CD4-positive, alpha-beta T cell treated with Interleukin-17A for 1 hour (primary cell): ENCODE measurements at regions not wholly inside any gene's neighbourhood (a gene's known extent, or its start where the extent isn't known, plus 50 kb on each side); places are given as distances from the start of the nearest gene placed in this dataset.

Experiments used
- DNase-seq: peaks from one replicate; pipeline ENCODE4 v3.0.0-alpha.2; 2020

DNA sequence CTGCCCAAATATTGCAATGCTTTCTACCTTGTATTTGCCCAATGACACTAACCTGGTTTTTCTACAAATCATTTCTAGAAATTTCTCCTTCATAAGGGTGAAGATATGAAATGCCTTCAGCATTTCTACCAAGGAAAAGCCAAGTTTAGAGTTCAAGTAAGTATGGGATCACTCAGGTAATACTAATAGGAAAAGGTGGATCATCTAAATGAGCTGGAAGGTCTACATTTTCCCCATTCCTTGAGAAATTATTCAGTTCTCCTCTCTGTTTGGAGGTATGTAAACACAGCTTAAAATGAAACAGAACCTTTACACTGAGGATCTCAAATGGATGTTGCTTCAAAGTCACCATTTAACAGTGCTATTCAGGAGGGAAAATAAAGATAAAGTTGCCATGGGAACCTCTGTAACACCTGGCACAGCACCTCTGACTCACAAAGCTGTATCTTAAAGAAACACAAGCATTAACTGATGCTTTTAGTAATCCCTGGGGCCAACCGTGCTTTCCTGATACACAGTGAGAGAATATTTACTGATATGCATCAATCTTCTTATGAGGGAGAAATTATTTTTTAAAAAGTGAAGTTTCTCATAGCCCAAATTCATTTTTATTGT is 161.3 kb downstream of the DRD1 start:
- no peak for DNase-seq

DNA sequence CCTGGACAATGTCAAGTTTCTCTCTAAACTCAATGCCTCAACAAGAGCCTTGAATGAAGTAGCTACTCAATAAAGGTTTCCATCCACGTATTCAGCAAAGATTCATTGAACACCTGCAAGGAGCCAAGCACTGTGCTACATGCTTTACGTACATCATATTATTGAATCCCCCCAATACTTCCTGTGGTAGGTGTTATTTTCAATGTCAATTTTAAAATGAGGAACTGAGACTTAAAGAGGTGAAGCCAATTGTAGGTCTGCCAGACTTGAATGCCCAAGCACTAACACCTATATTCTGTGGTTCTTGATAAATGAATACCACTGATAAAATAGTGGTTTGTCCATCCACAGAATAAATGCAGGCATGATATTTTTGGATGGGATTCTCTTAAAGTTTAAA is 162.3 kb downstream of the DRD1 start:
- DNase-seq: no peak

DNA sequence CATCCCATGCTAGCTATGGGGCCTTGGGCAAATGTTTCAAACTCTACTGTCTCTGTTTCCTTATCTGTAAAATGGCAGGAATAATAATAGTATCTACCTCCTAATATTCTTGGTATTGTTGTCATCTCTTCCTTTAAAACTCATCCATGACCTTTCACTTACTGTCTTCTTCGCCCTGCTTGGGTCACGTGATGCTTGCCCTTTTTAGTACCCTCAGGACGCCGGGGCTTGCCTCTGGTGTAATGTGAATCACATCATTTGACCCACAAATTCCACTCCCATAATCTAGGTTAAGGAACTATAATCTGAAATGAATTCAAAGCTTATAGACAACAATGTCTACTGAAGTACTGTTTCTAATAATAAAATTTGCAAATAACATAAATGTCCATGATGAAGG is 162.7 kb downstream of the DRD1 start:
- no peak for DNase-seq

DNA sequence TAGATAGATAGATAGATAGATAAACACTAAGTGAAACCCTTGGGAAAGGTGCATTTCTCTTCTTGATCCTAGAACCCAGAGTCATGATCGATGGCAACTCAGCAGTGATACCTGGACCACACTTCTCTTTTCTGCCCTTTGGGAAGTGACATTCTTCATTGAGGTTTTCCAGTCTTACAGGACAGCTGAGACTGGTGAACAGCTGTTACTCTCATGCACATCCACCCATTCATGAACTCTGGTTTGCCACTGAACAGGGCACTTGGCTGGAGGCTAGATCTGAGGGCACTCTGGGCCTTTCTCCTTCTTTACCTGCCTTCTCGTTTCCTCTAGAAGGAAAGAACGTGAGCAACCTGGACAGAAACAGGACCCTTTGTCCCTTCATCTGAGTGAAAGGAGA is 164.5 kb downstream of the DRD1 start:
- DNase-seq: no peak

DNA sequence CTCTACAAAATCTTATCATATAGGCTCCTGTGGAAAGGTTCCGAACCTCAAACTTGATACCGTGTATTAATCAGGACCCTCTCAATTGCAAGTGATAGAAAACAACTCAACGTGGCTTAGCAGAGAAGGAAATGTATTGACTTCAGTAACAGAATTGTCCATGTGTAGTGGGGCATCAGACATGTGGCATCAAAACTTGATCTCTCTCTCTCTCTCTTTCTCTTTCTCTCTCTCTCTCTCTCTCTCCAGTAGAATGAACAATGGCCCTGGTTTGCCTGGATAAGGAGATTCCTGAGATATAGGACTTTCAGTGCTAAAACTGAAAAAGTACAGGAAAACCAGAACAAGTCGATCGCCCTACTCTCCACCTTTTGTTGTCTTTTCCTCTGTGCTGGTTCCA is 168.2 kb downstream of the DRD1 start:
- no peak for DNase-seq

DNA sequence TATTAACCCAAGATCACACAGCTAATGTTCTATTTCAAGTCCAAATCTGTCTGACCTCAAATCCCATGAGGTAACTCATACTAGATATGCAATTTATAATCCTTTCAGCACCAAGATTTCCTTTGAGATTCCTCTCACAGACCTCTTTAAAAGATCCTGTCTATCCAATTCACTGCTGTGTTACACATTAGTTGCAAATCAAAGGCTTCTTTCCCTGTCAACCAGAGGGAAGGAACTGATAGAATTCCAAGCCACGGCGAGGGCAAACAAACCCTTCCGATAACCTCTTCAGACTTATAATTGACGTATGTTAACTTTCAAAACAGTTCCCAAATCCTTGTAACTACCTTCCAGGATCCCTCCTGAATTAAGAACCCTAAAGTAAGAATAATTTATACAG is 168.9 kb downstream of the DRD1 start:
- DNase-seq: no peak

DNA sequence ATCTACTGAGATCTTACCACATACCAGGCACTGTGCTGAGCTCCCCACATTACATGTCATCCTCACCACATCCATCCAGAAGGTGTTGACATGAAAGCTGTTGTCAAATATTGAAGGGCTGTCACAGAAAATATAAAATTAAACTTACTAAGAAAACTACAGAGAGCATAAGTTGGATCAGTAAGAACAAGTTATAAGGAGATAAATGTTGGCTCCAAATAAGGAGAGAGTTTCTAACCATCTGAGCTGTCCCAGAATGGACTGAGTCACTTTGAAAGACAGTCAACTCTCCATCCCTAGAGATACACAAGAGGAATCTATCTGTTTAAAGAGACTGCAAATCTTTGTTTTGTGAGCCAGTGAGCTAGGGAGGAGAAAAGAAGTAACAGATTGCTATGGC is 169.8 kb downstream of the DRD1 start:
- DNase-seq: no peak

DNA sequence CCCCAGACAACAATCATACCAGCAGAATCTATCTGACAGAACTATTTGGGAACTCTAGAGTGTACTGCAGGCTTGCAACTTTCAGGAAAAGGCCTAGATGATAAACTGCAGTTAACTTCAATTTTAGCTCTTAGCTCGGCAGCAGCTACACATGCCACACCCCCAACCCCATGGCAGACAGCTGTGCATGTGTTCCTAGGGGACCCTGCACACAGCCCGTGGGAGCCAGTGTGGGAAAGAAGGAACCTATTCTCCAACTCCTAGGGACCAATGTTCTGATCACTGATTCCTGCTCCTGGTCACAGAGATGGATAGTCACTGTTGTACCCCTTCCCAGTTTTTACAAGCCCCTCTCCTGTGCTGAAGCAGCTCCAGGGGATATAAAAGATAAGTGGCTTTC is 179.6 kb downstream of the DRD1 start:
- no peak for DNase-seq

DNA sequence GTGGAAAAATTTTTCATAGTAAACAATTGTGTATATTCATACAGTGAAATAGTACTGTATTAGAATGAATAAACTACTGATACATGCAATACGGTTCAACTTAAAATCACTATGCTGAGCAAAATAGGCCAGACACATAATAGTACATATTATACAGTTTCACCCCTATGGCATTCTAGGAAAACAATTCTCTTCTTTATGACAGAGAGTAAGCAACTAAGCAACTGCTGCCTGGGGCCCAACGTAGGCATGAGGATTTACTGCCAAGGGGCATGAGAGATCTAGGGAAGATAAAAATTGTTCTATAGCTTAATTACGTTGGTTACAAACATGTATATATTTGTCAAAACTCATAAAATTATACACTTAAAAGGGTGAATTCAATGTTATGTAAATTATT is 180.2 kb downstream of the DRD1 start:
- DNase-seq: no peak

DNA sequence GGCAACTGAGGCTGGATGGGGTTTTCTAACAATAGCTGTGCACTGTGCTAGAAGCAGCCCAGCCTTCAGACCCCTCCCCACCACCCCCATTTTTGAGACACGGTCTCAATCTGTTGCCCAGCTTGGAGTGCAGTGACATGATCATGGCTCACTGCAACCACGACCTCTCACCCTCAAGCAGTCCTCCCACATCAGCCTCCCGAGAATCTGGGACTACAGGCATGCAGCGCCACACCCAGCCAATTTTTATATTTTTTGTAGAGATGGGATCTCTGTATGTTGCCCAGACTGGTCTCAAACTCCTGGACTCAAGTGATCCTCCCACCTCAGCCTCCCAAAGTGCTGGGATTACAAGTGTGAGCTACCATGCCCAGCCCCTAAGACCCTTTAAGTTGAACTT is 182.5 kb downstream of the DRD1 start:
- DNase-seq: no peak

DNA sequence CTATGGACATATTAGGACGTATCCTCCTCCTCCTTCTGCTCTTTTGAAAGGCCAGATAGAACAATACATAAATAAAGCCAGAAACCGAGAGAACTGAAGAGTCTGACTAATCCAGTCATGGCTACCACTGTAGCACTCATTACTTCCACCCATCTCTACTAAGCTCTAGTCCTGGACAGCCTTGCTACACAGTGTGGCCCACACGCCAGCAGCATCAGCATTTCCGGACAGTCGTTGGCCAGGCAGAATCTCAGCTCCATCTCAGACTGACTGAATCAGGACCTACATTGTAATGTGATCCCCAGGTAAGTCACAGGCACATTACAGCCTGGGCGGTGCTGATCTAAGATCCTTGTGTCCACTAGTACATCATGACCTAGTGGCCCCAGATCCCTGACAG is 182.9 kb downstream of the DRD1 start:
- DNase-seq: no peak

DNA sequence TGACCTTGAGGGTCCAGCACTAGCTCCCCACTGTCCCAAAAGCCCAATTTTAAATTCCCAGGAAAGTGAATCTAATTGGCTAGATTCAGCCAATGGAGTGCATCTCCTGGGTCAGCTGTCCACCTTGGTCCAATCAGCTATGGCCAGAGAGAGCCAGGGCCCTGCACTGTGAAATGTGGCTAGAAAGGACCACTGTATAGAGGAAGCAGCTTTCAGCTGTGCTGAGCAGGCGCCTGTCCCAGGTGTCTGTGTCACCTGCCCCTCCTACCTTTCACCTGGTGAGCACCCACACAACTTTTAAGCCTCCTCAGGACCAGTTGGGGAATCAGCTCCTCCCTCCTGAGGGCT is 186.2 kb downstream of the DRD1 start:
- DNase-seq: no peak

DNA sequence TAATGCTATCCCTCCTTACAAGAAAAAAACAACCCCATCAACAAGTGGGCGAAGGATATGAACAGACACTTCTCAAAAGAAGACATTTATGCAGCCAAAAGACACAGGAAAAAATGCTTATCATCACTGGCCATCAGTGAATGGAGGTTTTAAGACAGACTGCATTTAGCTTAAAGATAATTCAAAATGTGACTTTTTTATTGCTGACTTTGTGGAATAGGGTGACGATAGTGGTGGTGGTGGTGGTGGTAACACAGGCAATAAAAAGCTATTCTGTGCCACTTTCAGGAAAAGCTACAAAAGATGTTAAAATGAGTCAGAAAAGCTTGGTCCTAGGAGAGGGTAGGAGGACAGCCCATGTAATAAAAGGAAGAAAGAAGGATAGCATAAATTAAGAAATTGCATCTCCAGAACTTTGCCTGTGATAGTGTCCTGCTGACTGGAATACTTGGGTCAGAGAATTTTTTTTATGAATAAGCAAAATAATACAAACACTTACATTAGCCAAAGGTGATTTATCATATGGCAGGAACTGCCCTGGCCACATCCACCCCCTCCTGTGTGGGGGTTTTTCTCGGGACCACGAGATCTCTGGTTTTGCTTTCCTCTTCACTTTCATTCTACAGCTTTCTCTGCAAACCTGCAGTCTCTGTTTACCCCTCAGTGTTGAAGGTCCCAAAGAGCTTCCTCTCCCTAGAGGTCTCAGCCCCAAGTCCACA is 186.7 kb downstream of the DRD1 start:
- DNase-seq: no peak

DNA sequence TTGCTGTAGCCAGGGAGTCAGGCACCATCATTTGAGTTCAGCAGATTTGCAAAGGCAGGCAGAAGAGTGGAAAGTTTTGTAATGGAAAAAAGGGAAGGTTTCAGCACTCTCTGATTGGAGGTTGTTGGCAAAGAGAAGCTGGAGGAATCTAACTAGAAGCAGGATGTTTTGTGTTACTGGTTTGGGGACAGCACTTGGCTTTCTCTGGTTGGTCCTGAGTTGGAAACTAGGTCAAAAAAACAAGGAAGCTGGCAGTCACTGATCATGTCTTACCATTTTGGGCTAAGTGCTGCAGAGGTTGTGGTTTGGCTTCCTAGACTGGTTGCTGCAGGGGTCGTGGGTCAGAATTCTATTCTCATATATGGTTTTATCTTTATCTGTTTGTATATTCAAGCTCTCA is 189.8 kb downstream of the DRD1 start:
- DNase-seq: no peak

DNA sequence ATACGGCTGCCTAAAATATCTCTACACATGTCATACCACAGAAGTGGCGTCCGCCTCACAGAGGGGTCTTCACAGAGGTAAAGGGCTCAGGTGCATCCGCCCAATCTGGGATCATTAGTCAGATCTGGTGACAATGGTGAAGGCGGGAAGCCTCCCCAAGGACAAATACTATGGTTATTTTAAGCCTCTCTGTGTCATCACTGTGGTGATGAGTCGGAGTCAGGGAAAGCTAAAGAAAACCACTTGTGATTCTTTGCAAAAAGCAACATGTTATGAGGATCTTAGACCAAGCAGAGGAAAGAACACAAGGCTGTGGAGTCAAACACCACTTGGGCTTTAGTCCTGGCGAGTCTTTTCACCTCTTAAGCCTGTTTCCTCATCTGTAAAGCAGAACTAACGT is 190.4 kb downstream of the DRD1 start:
- no peak for DNase-seq

DNA sequence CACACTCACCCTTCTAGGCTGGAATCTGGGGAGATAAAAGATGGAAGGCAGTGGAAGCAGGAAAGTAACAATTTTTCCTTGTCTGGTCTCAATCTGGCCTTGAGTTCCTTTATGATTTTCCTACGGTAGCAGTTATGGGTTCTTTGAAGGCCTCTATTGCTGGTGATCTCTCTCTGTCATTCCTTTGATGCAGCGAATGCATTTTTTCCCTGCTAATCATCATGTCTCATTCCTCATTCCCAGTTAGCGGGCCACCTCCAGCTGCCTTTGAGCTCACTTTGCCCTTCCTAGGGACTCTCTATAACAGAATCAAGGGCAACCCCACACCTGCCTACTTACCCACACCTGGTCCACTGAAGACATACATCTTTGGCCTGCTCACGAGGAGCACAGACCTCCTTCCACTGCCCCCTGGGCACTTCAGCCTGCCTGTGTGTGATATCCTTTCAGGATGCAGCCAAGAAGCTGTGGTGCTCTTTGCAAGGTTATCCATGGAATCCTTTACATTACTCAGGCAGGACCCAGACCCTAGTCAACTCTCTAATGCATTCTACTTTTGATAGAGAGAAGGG is 191.7 kb downstream of the DRD1 start:
- DNase-seq: no peak

DNA sequence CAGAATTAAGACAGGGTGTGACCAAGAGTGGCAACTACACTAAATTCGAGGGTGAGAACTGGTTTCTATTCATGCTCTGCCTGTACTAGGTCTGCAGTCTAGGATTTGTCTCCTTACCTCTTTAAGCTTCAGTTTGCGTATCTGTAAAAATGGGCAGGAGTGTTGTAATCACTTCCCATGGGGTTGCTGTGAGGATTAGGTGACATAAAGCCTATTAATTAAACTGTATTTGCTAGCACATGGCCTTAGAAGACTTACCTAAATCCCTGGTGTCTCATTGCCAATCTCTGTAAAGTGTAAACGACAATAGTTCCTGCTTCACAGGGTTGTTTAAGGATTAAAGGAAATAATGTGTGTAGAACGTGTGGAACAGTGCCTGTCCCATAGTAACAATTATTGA is 193.6 kb downstream of the DRD1 start:
- DNase-seq: no peak

DNA sequence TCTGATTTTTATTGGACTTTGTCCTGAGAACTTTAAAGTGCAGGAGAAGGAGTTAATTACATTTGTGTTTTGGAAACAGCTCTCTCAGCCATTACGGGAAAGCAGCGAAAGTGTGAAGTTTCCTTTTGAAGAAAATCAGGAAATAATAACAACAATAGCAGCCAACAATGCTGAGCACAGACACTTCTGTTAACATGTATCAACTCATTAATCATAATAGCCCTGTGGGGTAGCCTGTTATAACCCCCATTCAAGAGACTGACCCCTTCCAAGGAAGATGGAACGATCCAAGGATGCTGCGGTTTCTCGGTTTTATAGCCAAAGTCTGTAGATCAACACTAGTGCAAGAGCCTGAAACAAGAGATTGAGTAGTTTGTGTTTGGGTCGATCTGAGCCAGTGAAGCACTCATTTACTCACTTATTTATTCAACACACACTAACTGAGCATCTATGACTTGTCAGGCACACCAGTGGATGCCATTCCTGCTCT is 195.5 kb downstream of the DRD1 start:
- no peak for DNase-seq

DNA sequence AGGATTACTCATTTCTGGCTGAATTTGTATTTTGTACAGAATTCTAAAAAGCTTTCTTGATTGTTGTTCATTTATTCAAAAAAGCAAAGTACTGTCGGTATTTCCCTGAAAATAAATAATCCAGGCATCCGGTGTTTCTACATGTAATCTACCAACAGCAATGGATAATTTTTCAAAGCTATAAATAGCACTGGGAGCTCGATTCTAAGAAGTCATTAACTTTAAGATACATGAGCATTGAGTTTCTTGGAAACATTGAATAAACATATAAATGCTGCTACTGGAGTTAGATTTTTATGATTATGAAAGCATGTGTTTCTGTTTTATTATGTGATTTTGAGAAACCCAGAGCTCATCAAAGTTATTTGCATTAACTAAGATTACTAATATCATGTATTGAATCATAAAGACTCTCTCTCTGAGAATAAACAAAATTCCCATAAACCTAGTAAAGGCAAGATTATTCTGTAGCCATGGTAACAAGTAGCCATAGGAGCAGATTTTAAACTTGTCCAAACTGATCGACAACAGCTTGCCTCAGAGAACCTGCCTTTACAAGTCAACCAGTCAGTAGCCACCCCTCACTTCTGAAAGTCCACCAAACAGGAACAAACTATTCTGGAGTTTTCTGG is 197.0 kb downstream of the DRD1 start:
- DNase-seq: no peak

DNA sequence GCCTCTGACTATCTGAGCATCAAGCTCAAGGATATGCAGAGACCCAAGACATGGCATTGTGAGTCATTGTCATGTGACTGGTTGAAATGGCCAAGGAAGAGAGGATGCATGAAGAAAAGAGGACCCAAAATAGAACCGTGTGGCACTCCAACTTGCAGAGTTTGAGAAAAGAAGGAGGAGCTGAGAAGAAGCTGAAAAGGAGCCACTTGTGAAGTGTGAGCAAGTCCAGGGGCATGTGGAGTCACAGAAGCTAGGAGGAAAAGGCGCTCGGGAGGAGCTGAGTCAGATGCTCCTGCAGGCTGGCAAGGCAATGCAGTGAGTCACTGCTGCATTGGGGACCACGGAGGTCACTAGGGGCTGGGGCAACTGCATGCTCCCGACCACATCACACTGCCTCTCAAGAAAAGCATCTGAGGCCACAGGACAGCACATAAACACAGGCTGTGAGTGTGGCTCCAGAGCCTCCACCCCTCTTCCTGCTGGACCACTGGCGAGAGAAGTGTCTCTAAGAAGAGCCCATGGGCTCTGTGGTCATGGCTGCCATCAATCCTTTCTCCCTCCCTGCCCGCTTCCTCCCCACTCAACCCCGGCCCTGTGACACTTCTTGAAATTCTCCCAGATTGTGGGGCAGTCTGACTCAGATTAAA is 197.6 kb downstream of the DRD1 start:
- no peak for DNase-seq

DNA sequence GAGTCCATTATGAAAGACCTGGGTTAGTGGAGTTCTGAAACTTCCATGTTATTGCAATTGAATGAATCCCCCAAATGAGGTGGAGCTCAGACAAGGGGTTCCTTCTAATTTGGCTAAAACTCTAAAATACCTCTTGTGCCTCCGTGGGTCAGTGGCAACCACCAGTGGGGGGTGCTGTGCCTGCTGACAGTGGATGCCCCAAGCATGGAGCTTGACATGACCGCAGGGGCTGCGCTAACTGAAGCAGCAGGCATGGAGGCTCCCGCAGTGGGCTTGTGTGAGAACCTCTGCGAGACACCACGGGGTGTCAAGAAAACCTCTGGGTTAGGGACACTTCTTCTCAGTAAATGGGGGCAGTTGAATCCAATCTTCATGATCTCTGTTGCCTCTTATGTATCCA is 200.5 kb downstream of the DRD1 start:
- DNase-seq: no peak

DNA sequence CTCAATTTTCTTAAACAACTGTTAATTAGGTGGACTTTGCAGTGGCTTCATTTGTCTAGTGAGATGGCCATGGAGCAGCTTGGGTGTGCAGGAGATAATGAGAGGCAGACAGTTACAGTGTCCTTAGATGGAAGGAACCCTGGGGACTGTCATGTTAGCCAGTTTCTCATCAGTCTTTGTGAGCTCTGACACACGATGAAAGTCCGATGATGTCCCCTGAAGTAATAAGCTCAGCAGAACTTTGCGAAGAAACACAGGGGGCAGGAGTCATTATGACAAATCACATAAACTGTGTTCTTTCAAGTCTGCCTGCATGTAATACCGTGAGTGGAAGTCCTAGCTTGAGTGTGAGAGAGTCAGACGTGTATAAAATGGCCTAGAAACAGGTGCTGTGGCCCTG is 201.8 kb downstream of the DRD1 start:
- no peak for DNase-seq

DNA sequence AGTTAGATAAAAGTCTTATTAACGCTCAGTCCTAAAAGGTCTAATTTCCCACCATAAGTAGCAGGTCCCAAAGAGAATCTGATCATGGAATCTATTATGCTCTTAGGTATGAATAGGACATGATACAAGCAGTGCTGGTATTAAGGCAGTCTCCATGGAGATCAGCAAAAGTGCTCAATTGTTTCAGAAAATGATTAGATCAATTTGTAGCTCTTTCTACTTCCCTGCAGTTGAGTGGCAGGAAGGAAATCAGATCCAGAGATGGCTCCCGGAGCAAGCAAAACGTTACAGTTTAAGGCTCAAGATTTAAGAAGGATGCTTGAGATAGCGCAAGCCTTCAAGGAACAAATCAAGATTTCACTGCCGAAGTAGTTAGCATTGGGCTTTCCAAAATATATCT is 205.7 kb downstream of the DRD1 start:
- no peak for DNase-seq

DNA sequence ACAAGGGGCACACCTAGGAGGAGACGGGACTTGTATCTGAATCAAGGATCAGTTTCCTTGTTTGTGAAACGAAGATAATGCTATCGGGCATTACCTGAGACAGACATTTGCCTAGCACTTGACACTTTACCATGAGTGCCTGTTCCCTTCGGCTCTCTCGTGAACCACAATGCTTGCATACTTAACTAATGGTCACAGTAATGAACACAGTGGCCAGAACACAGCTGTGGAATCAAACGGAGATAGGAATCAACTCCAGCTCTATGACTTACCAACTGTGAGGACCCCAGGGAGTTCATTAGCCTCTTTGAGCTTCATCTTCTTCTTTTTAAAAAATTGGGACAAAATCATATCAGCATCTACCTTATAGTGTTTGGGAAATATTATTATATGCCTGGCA is 207.8 kb downstream of the DRD1 start:
- DNase-seq: no peak
